Neutrophil (primary cell): ENCODE measurements at regions not wholly inside any gene's neighbourhood (a gene's known extent, or its start where the extent isn't known, plus 50 kb on each side); places are given as distances from the start of the nearest gene placed in this dataset.
"Not testable (repeated sequence)": the region's sequence is repeated elsewhere in the genome, so short reads cannot be mapped to it uniquely, and the experiment has no call there.

Experiments used
- H3K27ac ChIP-seq: fragments of 200-600 bp; sonication (generic); 2 replicates; pipeline ENCODE4 v1.5.1; 2016; ENCODE audit warnings: mild to moderate bottlenecking, moderate library complexity
- H3K27me3 ChIP-seq: fragments of 200-600 bp; sonication (generic); 2 replicates; pipeline ENCODE4 v1.6.0; 2016; ENCODE audit warnings: mild to moderate bottlenecking
- H3K36me3 ChIP-seq: fragments of 200-600 bp; sonication (generic); 2 replicates; pipeline ENCODE4 v1.5.1; 2017
- H3K4me1 ChIP-seq, 2 experiments: fragments of 200-600 bp in 1 of 2; sonication (generic) in 1 of 2; 1 replicate in 1 of 2; 2 replicates in 1 of 2; pipeline versions ENCODE4 v1.5.1 to v1.6.1; 2013 to 2016; ENCODE audit warnings: low read depth in 1 of 2, low read length in 1 of 2, mild to moderate bottlenecking in 1 of 2, moderate library complexity in 1 of 2; ENCODE audit not compliant: control insufficient read depth in 1 of 2, insufficient read depth in 1 of 2
- H3K4me3 ChIP-seq, 2 experiments: fragments of 200-600 bp in 1 of 2; sonication (generic) in 1 of 2; 1 replicate in 1 of 2; 2 replicates in 1 of 2; pipeline ENCODE4 v1.5.1; 2013 to 2016; ENCODE audit warnings: low read depth in 1 of 2, low read length in 1 of 2, mild to moderate bottlenecking in 1 of 2, moderate library complexity in 1 of 2
- H3K9me3 ChIP-seq: fragments of 200-600 bp; sonication (generic); 2 replicates; pipeline ENCODE4 v1.5.1; 2016
- CTCF ChIP-seq: fragments of 200-600 bp; sonication (generic); IDR thresholded peaks from 2 replicates; pipeline ENCODE4 v1.5.1; 2016; ENCODE audit warnings: antibody characterized with exemption

GRCh38 chr18:78794071-78794430 lies 185.6 kb upstream of the SALL3 start:
- no peak for TF ChIP-seq CTCF
- no peaks in the 10 kb centered on the region for H3K27me3 ChIP-seq
- no peaks in the 10 kb centered on the region for H3K9me3 ChIP-seq
- no peaks in the 10 kb centered on the region for H3K4me1 ChIP-seq
- H3K27ac ChIP-seq, result no peak overlapping the region
- H3K4me3 ChIP-seq, result no peak overlapping the region
- no peaks in the 10 kb centered on the region for H3K36me3 ChIP-seq

GRCh38 chr18:78796693-78797455 lies 182.7 kb upstream of the SALL3 start:
- H3K27me3 ChIP-seq, result no peaks in the 10 kb centered on the region
- H3K4me1 ChIP-seq, result no peaks in the 10 kb centered on the region
- no peaks in the 10 kb centered on the region for H3K9me3 ChIP-seq
- TF ChIP-seq CTCF, result no peak
- H3K27ac ChIP-seq, result no peak overlapping the region
- no peak overlapping the region for H3K4me3 ChIP-seq
- H3K36me3 ChIP-seq, result no peaks in the 10 kb centered on the region

GRCh38 chr18:78797499-78797898 lies 182.1 kb upstream of the SALL3 start:
- H3K36me3 ChIP-seq, result no peaks in the 10 kb centered on the region
- H3K4me3 ChIP-seq, result no peak overlapping the region
- no peaks in the 10 kb centered on the region for H3K4me1 ChIP-seq
- H3K9me3 ChIP-seq, result no peaks in the 10 kb centered on the region
- no peaks in the 10 kb centered on the region for H3K27me3 ChIP-seq
- no peak for TF ChIP-seq CTCF
- no peak overlapping the region for H3K27ac ChIP-seq

GRCh38 chr18:78798402-78799175 lies 181.0 kb upstream of the SALL3 start:
- no peaks in the 10 kb centered on the region for H3K9me3 ChIP-seq
- no peaks in the 10 kb centered on the region for H3K4me1 ChIP-seq
- H3K27me3 ChIP-seq, result no peaks in the 10 kb centered on the region
- no peak overlapping the region for H3K27ac ChIP-seq
- H3K36me3 ChIP-seq, result no peaks in the 10 kb centered on the region
- H3K4me3 ChIP-seq, result no peak overlapping the region
- no peak for TF ChIP-seq CTCF

- Histone ChIP-seq H3K27ac (no peak overlapping the region), H3K36me3 (no peaks in the 10 kb centered on the region), H3K4me1 (no peaks in the 10 kb centered on the region), H3K4me3 (no peak overlapping the region), H3K27me3 (no peaks in the 10 kb centered on the region), H3K9me3 (no peaks in the 10 kb centered on the region)
- TF ChIP-seq CTCF, result no peak
Measured at GRCh38 chr18:78799382-78800089, 180.1 kb upstream of the SALL3 start.

- not testable (repeated sequence) for H3K36me3 ChIP-seq, H3K9me3 ChIP-seq
Measured at GRCh38 chr18:78800102-78800851, 179.3 kb upstream of the SALL3 start.

More at GRCh38 chr18:78800102-78800851, 179.3 kb upstream of the SALL3 start:
- H3K4me1 ChIP-seq, H3K27me3 ChIP-seq, H3K27ac ChIP-seq, H3K4me3 ChIP-seq: not testable (repeated sequence)
